Gastroesophageal sphincter (tissue), 3 donors: ENCODE measurements at regions not wholly inside any gene's neighbourhood (a gene's known extent, or its start where the extent isn't known, plus 50 kb on each side); places are given as distances from the start of the nearest gene placed in this dataset.

Experiments
- POLR2A ChIP-seq, 2 donors: fragments of 450-650 bp; IDR thresholded peaks; one replicate each; pipeline ENCODE4 v1.6.1; 2017; ENCODE audit warnings: antibody characterized with exemption in 2 of 2, mild to moderate bottlenecking in 2 of 2, moderate library complexity in 1 of 2
- TF ChIP-seq, protein P1 (sequence below), 4 experiments: fragments of 200-600 bp in 2 of 4; fragments of 450-650 bp in 2 of 4; sonication (generic) in 1 of 4; IDR thresholded peaks; one replicate each; pipeline ENCODE4 v1.5.1; 2017 to 2019; ENCODE audit warnings: antibody characterized with exemption in 4 of 4, mild to moderate bottlenecking in 2 of 4, moderate library complexity in 2 of 4

DNA sequence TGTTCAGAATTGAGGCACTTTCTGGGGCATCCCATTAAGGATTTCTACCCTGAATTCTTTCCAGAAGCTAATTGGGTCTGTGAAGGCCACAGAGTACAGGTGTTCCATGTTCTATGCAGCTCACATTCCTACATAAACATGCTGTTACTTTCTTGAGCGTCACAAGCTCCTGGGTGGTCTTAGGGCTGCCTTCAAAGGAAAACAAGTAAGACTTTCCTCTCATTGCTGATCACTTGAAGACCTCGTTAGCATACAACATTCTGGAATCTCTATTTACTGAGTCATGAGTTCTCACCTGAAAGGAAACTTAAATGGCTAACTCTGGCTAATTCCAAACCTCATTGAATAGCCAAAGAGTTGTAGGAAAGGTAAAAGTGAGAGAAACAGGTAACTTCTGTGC is 63.0 kb upstream of the HMGA2 start:
- TF ChIP-seq, protein P1, sequence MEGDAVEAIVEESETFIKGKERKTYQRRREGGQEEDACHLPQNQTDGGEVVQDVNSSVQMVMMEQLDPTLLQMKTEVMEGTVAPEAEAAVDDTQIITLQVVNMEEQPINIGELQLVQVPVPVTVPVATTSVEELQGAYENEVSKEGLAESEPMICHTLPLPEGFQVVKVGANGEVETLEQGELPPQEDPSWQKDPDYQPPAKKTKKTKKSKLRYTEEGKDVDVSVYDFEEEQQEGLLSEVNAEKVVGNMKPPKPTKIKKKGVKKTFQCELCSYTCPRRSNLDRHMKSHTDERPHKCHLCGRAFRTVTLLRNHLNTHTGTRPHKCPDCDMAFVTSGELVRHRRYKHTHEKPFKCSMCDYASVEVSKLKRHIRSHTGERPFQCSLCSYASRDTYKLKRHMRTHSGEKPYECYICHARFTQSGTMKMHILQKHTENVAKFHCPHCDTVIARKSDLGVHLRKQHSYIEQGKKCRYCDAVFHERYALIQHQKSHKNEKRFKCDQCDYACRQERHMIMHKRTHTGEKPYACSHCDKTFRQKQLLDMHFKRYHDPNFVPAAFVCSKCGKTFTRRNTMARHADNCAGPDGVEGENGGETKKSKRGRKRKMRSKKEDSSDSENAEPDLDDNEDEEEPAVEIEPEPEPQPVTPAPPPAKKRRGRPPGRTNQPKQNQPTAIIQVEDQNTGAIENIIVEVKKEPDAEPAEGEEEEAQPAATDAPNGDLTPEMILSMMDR (IDR thresholded peaks at IDR 0.05): no peak
- no peak for TF ChIP-seq POLR2A (IDR thresholded peaks at IDR 0.05)
